ENCODE measurements at regions not wholly inside any gene's neighbourhood (a gene's known extent, or its start where the extent isn't known, plus 50 kb on each side); places are given as distances from the start of the nearest gene placed in this dataset.
"Not testable (repeated sequence)": the region's sequence is repeated elsewhere in the genome, so short reads cannot be mapped to it uniquely, and the experiment has no call there.

- H4K8ac ChIP-seq (ENCODE audit: extremely low read depth, insufficient read depth, low read length); H3K4me3 ChIP-seq (ENCODE audit: extremely low read depth in 1 of 4, insufficient read depth in 2 of 4, low read depth in 3 of 4, low read length in 4 of 4); H3K36me3 ChIP-seq (ENCODE audit: control insufficient read depth in 2 of 4, insufficient read depth in 4 of 4, low read length in 3 of 4); H3K18ac ChIP-seq (ENCODE audit: extremely low read depth, low read length); H2BK120ac ChIP-seq (replicated peaks; ENCODE audit: low read depth, low read length); H2AK5ac ChIP-seq (ENCODE audit: low read depth, low read length); H3K9me3 ChIP-seq (ENCODE audit: insufficient read depth in 2 of 2, low read depth in 1 of 2, low read length in 1 of 2); H3K4ac ChIP-seq (replicated peaks; ENCODE audit: insufficient read length, low read depth, low read length); H3K79me1 ChIP-seq (ENCODE audit: low read depth, low read length); H2BK15ac ChIP-seq (ENCODE audit: low read length); H3K79me2 ChIP-seq (ENCODE audit: control insufficient read depth in 1 of 2, insufficient read depth in 2 of 2, low read length in 2 of 2); H3K14ac ChIP-seq (ENCODE audit: insufficient read length); H3K9ac ChIP-seq (replicated peaks in 1 of 4; ENCODE audit: extremely low read depth in 1 of 4, low read depth in 3 of 4, low read length in 3 of 4); H3K27ac ChIP-seq (ENCODE audit: low read depth, low read length); H4K5ac ChIP-seq (ENCODE audit: insufficient read length, low read depth, low read length); H3K56ac ChIP-seq (replicated peaks; ENCODE audit: insufficient read length, low read depth, low read length); H3K4me1 ChIP-seq (replicated peaks in 1 of 4; ENCODE audit: control insufficient read depth in 3 of 4, insufficient read depth in 4 of 4, low read length in 3 of 4); POLR2A ChIA-PET (ENCODE audit: partially characterized antibody); H2BK20ac ChIP-seq (ENCODE audit: low read length); H2AFZ ChIP-seq (ENCODE audit: low read length); H3K27me3 ChIP-seq (replicated peaks in 1 of 4; ENCODE audit: control insufficient read depth in 3 of 4, extremely low read depth in 1 of 4, insufficient read depth in 3 of 4, low read length in 3 of 4); H4K20me1 ChIP-seq (replicated peaks in 1 of 2; ENCODE audit: control insufficient read depth in 1 of 2, insufficient read depth in 2 of 2, low read length in 2 of 2); CTCF ChIA-PET (ENCODE audit: partially characterized antibody); H2BK5ac ChIP-seq (ENCODE audit: low read depth, low read length); H3K4me2 ChIP-seq (ENCODE audit: insufficient read depth in 1 of 2, low read depth in 2 of 2, low read length in 2 of 2); H4K91ac ChIP-seq (replicated peaks; ENCODE audit: insufficient read length, low read length); DNase-seq (ENCODE audit: low read depth in 1 of 2, low spot score in 2 of 2); H3K23ac ChIP-seq (ENCODE audit: insufficient read length); FAIRE-seq; H3K23me2 ChIP-seq (ENCODE audit: low read depth, low read length); H2BK12ac ChIP-seq (ENCODE audit: low read depth, low read length): not testable (repeated sequence)
- WGBS, 2 experiments (ENCODE audit: extremely low coverage in 1 of 2, insufficient coverage in 1 of 2, insufficient read length in 1 of 2, insufficient replicate concordance in 2 of 2, low coverage in 1 of 2, low lambda C conversion rate in 2 of 2, missing lambda C conversion rate in 1 of 2): 93% methylated on average over 5 of the region's 5 CpGs; no CpG with 5 or more reads in 1 of the 2 experiments
Measured at GRCh38 chr5:42868417-42868816, 56.7 kb upstream of the SELENOP start.

- H3K4me1 ChIP-seq (replicated peaks in 1 of 4; ENCODE audit: control insufficient read depth in 3 of 4, insufficient read depth in 4 of 4, low read length in 3 of 4); FAIRE-seq; H3K4ac ChIP-seq (replicated peaks; ENCODE audit: insufficient read length, low read depth, low read length); H3K23me2 ChIP-seq (ENCODE audit: low read depth, low read length); H2AFZ ChIP-seq (ENCODE audit: low read length); H3K27me3 ChIP-seq (replicated peaks in 1 of 4; ENCODE audit: control insufficient read depth in 3 of 4, extremely low read depth in 1 of 4, insufficient read depth in 3 of 4, low read length in 3 of 4); H4K8ac ChIP-seq (ENCODE audit: extremely low read depth, insufficient read depth, low read length); H3K36me3 ChIP-seq (ENCODE audit: control insufficient read depth in 2 of 4, insufficient read depth in 4 of 4, low read length in 3 of 4); H2BK20ac ChIP-seq (ENCODE audit: low read length); H2BK12ac ChIP-seq (ENCODE audit: low read depth, low read length); H3K14ac ChIP-seq (ENCODE audit: insufficient read length); H3K18ac ChIP-seq (ENCODE audit: extremely low read depth, low read length); H3K79me2 ChIP-seq (ENCODE audit: control insufficient read depth in 1 of 2, insufficient read depth in 2 of 2, low read length in 2 of 2); H3K9ac ChIP-seq (replicated peaks in 1 of 4; ENCODE audit: extremely low read depth in 1 of 4, low read depth in 3 of 4, low read length in 3 of 4); H3K27ac ChIP-seq (ENCODE audit: low read depth, low read length); H4K5ac ChIP-seq (ENCODE audit: insufficient read length, low read depth, low read length); H3K56ac ChIP-seq (replicated peaks; ENCODE audit: insufficient read length, low read depth, low read length); H3K4me3 ChIP-seq (ENCODE audit: extremely low read depth in 1 of 4, insufficient read depth in 2 of 4, low read depth in 3 of 4, low read length in 4 of 4); H2AK5ac ChIP-seq (ENCODE audit: low read depth, low read length); H4K91ac ChIP-seq (replicated peaks; ENCODE audit: insufficient read length, low read length); DNase-seq (ENCODE audit: low read depth in 1 of 2, low spot score in 2 of 2); H3K23ac ChIP-seq (ENCODE audit: insufficient read length); H3K79me1 ChIP-seq (ENCODE audit: low read depth, low read length); CTCF ChIA-PET (ENCODE audit: partially characterized antibody); H2BK5ac ChIP-seq (ENCODE audit: low read depth, low read length); H4K20me1 ChIP-seq (replicated peaks in 1 of 2; ENCODE audit: control insufficient read depth in 1 of 2, insufficient read depth in 2 of 2, low read length in 2 of 2); H3K9me3 ChIP-seq (ENCODE audit: insufficient read depth in 2 of 2, low read depth in 1 of 2, low read length in 1 of 2); H2BK15ac ChIP-seq (ENCODE audit: low read length); POLR2A ChIA-PET (ENCODE audit: partially characterized antibody); H3K4me2 ChIP-seq (ENCODE audit: insufficient read depth in 1 of 2, low read depth in 2 of 2, low read length in 2 of 2); H2BK120ac ChIP-seq (replicated peaks; ENCODE audit: low read depth, low read length): not testable (repeated sequence)
- 98% methylated on average over 3 of the region's 3 CpGs; no CpG with 5 or more reads in 1 of the 2 experiments for WGBS, 2 experiments (ENCODE audit: extremely low coverage in 1 of 2, insufficient coverage in 1 of 2, insufficient read length in 1 of 2, insufficient replicate concordance in 2 of 2, low coverage in 1 of 2, low lambda C conversion rate in 2 of 2, missing lambda C conversion rate in 1 of 2)
Measured at GRCh38 chr5:42864749-42865148, 53.1 kb upstream of the SELENOP start.
